HEK293T (cell line): ENCODE measurements at regions not wholly inside any gene's neighbourhood (a gene's known extent, or its start where the extent isn't known, plus 50 kb on each side); places are given as distances from the start of the nearest gene placed in this dataset.

Experiments
- ELF4 ChIP-seq: fragments of 450-650 bp; IDR thresholded peaks from 2 replicates; pipeline ENCODE4 v1.6.1; 2017; ENCODE audit warnings: antibody characterized with exemption
- HDGF ChIP-seq: fragments of 450-650 bp; IDR thresholded peaks from 2 replicates; pipeline ENCODE4 v1.6.1; 2017; ENCODE audit warnings: antibody characterized with exemption, borderline replicate concordance

- no peak for TF ChIP-seq ELF4
- TF ChIP-seq HDGF, result no peak
Measured at GRCh38 chr5:167736992-167737391, 554.5 kb upstream of the WWC1 start.
